ENCODE measurements at regions not wholly inside any gene's neighbourhood (a gene's known extent, or its start where the extent isn't known, plus 50 kb on each side); places are given as distances from the start of the nearest gene placed in this dataset.

DNA sequence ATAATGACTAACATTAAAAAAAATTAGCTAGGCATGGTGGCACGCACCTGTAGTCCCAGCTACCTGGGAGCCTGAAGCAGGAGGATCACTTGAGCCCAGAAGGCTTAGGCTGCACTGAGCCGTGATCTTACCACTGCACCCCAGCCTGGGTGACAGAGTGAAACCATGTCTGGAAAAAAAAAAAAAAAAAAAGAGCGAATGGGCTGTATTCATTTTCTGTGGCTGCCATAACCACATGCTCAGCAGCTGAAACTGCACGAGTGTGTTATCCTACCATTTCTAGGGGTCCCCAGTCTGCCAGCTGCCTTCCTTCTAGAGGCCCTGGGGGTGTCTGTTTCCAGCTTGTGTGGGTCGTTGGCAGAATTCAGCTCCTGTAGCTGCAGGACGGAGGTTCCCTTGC is 247.8 kb downstream of the EIPR1 start:
- TF ChIP-seq POLR2A (IDR thresholded peaks at IDR 0.05; ENCODE audit: control extremely low read depth in 1 of 2, low read depth in 2 of 2, low read length in 2 of 2) (no peak), HDAC2 (IDR thresholded peaks at IDR 0.05; ENCODE audit: borderline replicate concordance in 1 of 2, low read depth in 2 of 2, low read length in 2 of 2) (no peak), YY1 (IDR thresholded peaks at IDR 0.05; ENCODE audit: low read depth, low read length) (no peak), USF2 (IDR thresholded peaks at IDR 0.05; ENCODE audit: low read length) (no peak), EZH2 (IDR thresholded peaks at IDR 0.05; ENCODE audit: low read depth, low read length, severe bottlenecking) (no peak), CHD2 (IDR thresholded peaks at IDR 0.05; ENCODE audit: low read length) (no peak), JUN (IDR thresholded peaks at IDR 0.05; ENCODE audit: low read depth, low read length) (no peak), POLR2AphosphoS5 (IDR thresholded peaks at IDR 0.05; ENCODE audit: low read depth, low read length) (no peak), SIRT6 (IDR thresholded peaks at IDR 0.05; ENCODE audit: low read length) (no peak), SUZ12 (IDR thresholded peaks at IDR 0.05; ENCODE audit: low read length) (no peak), ATF2 (IDR thresholded peaks at IDR 0.05; ENCODE audit: low read length) (no peak)

Data from H1 (cell line).